ENCODE measurements at regions not wholly inside any gene's neighbourhood (a gene's known extent, or its start where the extent isn't known, plus 50 kb on each side); places are given as distances from the start of the nearest gene placed in this dataset.

- H3K9ac ChIP-seq = no peak overlapping the region
- H3F3A ChIP-seq (replicated peaks; ENCODE audit: insufficient read depth) = no peaks in the 10 kb centered on the region
- H3K4me2 ChIP-seq = no peak overlapping the region
- CTCF ChIA-PET = interaction anchor here (1.2 to 1.4 kb wide), 3 partner anchors 20 to 112 kb away, joined by 3 read pairs; no protein-coding TSS in a partner anchor
- no peak overlapping the region for H2AFZ ChIP-seq (ENCODE audit: low read depth)
- WGBS (ENCODE audit: low lambda C conversion rate) = 36% methylated on average over 8 of the region's 8 CpGs
- H3K4me1 ChIP-seq (ENCODE audit: control insufficient read depth in 1 of 2, insufficient read depth in 2 of 2, low read depth in 1 of 2, low read length in 1 of 2) = peaks cover 0 to 21% of the 10 kb centered on the region in 2 experiments; a peak in 2 of 4 replicates
- H3K9me2 ChIP-seq = no peaks in the 10 kb centered on the region
- H4K20me1 ChIP-seq (ENCODE audit: insufficient read depth) = no peaks in the 10 kb centered on the region
- no peaks in the 10 kb centered on the region for H3K9me3 ChIP-seq
- no peaks in the 10 kb centered on the region for H3K27me3 ChIP-seq (ENCODE audit: insufficient read depth)
- DNase-seq = no peak
- H3K36me3 ChIP-seq (replicated peaks in 1 of 2; ENCODE audit: control insufficient read depth in 1 of 2, insufficient read depth in 2 of 2, low read length in 1 of 2) = no peaks in the 10 kb centered on the region
- H3K79me2 ChIP-seq (ENCODE audit: insufficient read depth) = no peaks in the 10 kb centered on the region
- no peak overlapping the region for H3K4me3 ChIP-seq (ENCODE audit: low read depth in 2 of 2, low read length in 1 of 2)
- TF ChIP-seq TEAD4 (IDR thresholded peaks at IDR 0.05; ENCODE audit: borderline replicate concordance, insufficient read depth) = no peak
- no peak for TF ChIP-seq YY1 (IDR thresholded peaks at IDR 0.05; ENCODE audit: low read depth)
- no peak for TF ChIP-seq PBX3 (IDR thresholded peaks at IDR 0.05)
- TF ChIP-seq ELF1 (IDR thresholded peaks at IDR 0.05) = no peak
- TF ChIP-seq MXI1 (IDR thresholded peaks at IDR 0.05; ENCODE audit: low read depth, low read length) = no peak
- no peak for TF ChIP-seq TAF1 (IDR thresholded peaks at IDR 0.05; ENCODE audit: borderline replicate concordance, low read depth, low read length)
- no peak for TF ChIP-seq RAD21 (IDR thresholded peaks at IDR 0.05; ENCODE audit: low read length)
- no peak for TF ChIP-seq FOSL2 (IDR thresholded peaks at IDR 0.05; ENCODE audit: borderline replicate concordance, low read depth)
- no peak for TF ChIP-seq RXRA (IDR thresholded peaks at IDR 0.05; ENCODE audit: borderline replicate concordance, low read depth)
- TF ChIP-seq FOXM1 (IDR thresholded peaks at IDR 0.05; ENCODE audit: low read depth) = no peak
- no peak for TF ChIP-seq USF1 (IDR thresholded peaks at IDR 0.05; ENCODE audit: borderline replicate concordance, low read depth)
- TF ChIP-seq RFX5 (IDR thresholded peaks at IDR 0.05; ENCODE audit: low read length) = no peak
- TF ChIP-seq REST (IDR thresholded peaks at IDR 0.05; ENCODE audit: low read depth, low read length) = no peak
- no peak overlapping the region; a peak in 1 of 4 replicates for H3K27ac ChIP-seq (ENCODE audit: low read depth in 2 of 2, low read length in 1 of 2)
- POLR2A ChIA-PET = interaction anchor here (1.3 kb wide), 1 partner anchor 65 kb away, joined by 5 read pairs; no protein-coding TSS in a partner anchor
Observed at GRCh38 chr2:104703669-104704068, 150.2 kb upstream of the POU3F3 start.
